Osteoblast (primary cell): ENCODE measurements at regions not wholly inside any gene's neighbourhood (a gene's known extent, or its start where the extent isn't known, plus 50 kb on each side); places are given as distances from the start of the nearest gene placed in this dataset.

Source experiments
- DNase-seq: peaks from one replicate; pipeline ENCODE4 v3.0.0; 2011; ENCODE audit warnings: low spot score, mixed read lengths; ENCODE audit not compliant: insufficient read length; ENCODE audit errors: missing footprints
- H2AFZ ChIP-seq: 2 replicates; pipeline ENCODE4 v1.6.0; 2011; ENCODE audit warnings: mild to moderate bottlenecking, low read length
- H3K27ac ChIP-seq: 2 replicates; pipeline ENCODE4 v1.5.1; 2011; ENCODE audit warnings: mild to moderate bottlenecking, low read depth, low read length, moderate library complexity
- H3K27me3 ChIP-seq: 2 replicates; pipeline ENCODE4 v1.6.0; 2012; ENCODE audit warnings: mild to moderate bottlenecking, control low read depth, inconsistent platforms, low read length, moderate library complexity; ENCODE audit not compliant: insufficient read depth
- H3K36me3 ChIP-seq: 2 replicates; pipeline ENCODE4 v1.5.1; 2011; ENCODE audit warnings: mild to moderate bottlenecking, low read length, control low read depth, moderate library complexity; ENCODE audit not compliant: insufficient read depth
- H3K4me1 ChIP-seq: 2 replicates; pipeline ENCODE4 v1.5.1; 2011; ENCODE audit warnings: mild to moderate bottlenecking, low read length, control low read depth, moderate library complexity; ENCODE audit not compliant: insufficient read depth
- H3K4me2 ChIP-seq: 2 replicates; pipeline ENCODE4 v1.6.0; 2011; ENCODE audit warnings: mild to moderate bottlenecking, low read length; ENCODE audit not compliant: insufficient read depth
- H3K4me3 ChIP-seq: fragments of 200-600 bp; sonication (generic); 3 replicates; pipeline ENCODE4 v1.5.1; 2012; ENCODE audit warnings: mild to moderate bottlenecking, low read length, inconsistent platforms; ENCODE audit not compliant: insufficient read depth
- H3K79me2 ChIP-seq: 2 replicates; pipeline ENCODE4 v1.6.0; 2012; ENCODE audit warnings: mild to moderate bottlenecking, low read length, control low read depth, inconsistent platforms; ENCODE audit not compliant: insufficient read depth
- H3K9me3 ChIP-seq: 2 replicates; pipeline ENCODE4 v1.5.1; 2011; ENCODE audit warnings: low read depth, low read length, control low read depth
- H4K20me1 ChIP-seq: 2 replicates; pipeline ENCODE4 v1.6.0; 2012; ENCODE audit warnings: mild to moderate bottlenecking, low read length, control low read depth; ENCODE audit not compliant: insufficient read depth
- TF ChIP-seq, protein P1 (sequence below): IDR thresholded peaks from 2 replicates; pipeline ENCODE4 v1.5.1; 2011; ENCODE audit warnings: mild to moderate bottlenecking, low read depth, low read length, moderate library complexity; ENCODE audit errors: extremely low read depth

DNA sequence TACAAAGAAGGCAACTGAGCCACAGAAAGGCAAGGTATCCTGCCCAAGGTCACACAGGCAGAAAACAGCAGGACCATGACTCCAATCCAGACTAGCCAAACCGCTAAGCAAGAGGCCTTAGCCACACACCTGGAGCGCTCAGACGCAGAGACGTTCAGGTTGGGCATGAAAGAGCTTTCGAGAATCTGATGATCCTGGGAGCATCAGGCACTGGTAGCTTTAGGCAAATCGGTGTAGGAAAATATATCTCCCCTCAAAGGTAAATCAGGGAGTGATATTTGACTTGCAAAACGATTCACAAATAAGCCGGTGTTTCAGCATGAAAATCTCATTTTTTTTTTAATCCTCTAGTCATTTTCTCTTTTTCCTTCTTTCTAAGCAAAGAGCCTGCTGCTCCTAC is 279.0 kb downstream of the MRTFB start:
- TF ChIP-seq, protein P1, sequence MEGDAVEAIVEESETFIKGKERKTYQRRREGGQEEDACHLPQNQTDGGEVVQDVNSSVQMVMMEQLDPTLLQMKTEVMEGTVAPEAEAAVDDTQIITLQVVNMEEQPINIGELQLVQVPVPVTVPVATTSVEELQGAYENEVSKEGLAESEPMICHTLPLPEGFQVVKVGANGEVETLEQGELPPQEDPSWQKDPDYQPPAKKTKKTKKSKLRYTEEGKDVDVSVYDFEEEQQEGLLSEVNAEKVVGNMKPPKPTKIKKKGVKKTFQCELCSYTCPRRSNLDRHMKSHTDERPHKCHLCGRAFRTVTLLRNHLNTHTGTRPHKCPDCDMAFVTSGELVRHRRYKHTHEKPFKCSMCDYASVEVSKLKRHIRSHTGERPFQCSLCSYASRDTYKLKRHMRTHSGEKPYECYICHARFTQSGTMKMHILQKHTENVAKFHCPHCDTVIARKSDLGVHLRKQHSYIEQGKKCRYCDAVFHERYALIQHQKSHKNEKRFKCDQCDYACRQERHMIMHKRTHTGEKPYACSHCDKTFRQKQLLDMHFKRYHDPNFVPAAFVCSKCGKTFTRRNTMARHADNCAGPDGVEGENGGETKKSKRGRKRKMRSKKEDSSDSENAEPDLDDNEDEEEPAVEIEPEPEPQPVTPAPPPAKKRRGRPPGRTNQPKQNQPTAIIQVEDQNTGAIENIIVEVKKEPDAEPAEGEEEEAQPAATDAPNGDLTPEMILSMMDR: no peak
- no peak overlapping the region for H3K4me2 ChIP-seq
- H2AFZ ChIP-seq: no peak overlapping the region
- no peaks in the 10 kb centered on the region for H3K9me3 ChIP-seq
- H3K27ac ChIP-seq: no peak overlapping the region
- no peak overlapping the region for H3K4me3 ChIP-seq
- H3K79me2 ChIP-seq: no peaks in the 10 kb centered on the region
- peaks cover 6% of the 10 kb centered on the region for H3K4me1 ChIP-seq
- DNase-seq: no peak
- H3K36me3 ChIP-seq: no peaks in the 10 kb centered on the region
- no peaks in the 10 kb centered on the region for H3K27me3 ChIP-seq
- no peaks in the 10 kb centered on the region for H4K20me1 ChIP-seq

DNA sequence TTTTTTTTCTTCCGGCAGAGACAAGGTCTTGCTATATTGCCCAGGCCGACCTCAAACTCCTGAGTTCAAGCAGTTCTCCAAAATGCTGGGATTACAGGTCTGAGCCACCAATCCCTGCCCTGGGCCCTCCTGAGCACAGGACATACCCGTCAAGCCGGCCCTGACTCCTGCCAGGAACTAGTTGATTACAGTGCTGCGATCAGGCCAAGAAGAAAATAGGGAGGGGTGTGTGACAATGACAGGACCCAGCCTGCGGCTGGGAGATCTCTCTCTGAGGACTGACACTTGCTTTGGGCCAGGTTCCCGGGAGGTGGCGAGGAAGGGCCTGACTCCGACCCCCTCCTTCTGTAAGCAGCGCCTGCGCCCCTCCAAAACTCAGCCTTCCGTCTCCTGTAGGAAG is 276.6 kb downstream of the MRTFB start:
- no peak overlapping the region for H2AFZ ChIP-seq
- no peaks in the 10 kb centered on the region for H4K20me1 ChIP-seq
- DNase-seq: no peak
- H3K9me3 ChIP-seq: no peaks in the 10 kb centered on the region
- H3K4me3 ChIP-seq: no peak overlapping the region
- no peaks in the 10 kb centered on the region for H3K79me2 ChIP-seq
- no peaks in the 10 kb centered on the region for H3K4me1 ChIP-seq
- H3K27me3 ChIP-seq: no peaks in the 10 kb centered on the region
- no peak overlapping the region for H3K27ac ChIP-seq
- TF ChIP-seq, protein P1: no peak
- no peaks in the 10 kb centered on the region for H3K36me3 ChIP-seq
- no peak overlapping the region for H3K4me2 ChIP-seq

DNA sequence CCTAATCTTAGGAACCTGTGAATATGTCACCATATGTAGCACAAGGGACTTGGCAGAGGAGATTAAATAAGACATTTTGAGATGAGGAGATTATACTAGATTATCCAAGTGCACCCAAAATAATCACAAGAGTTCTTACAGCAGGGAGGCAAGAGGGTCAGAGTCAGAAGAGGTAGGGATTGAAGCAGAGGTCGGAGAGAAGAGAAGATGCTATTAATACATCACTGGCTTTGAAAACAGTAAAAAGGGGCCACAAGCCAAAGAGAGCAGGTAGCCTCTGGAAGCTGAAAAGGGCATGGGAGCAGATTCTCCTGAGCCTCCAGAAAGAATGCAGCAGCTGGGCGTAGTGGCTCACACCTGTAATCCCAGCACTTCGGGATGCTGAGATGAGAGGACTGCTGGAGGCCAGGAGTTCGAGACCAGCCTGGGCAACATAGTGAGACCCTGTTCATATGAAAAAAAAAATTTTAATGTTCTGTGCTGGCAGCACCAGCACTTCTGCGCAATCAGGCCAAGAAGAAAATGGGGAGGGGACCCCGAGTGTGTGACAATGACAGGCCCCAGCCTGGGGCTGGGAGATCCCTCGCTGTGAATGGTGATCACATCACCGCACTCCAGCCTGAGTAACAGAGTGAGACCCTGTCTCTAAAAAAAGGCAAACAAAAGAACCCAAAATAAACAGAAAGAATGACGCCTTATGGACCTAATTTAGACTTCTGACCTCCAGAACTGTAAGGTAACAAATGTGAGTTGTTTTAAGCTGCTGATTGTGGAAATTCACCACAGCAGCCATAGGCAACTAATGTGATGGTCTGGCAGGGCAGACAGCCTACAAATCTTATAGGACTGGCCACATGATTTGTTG is 275.4 kb downstream of the MRTFB start:
- TF ChIP-seq, protein P1: no peak

DNA sequence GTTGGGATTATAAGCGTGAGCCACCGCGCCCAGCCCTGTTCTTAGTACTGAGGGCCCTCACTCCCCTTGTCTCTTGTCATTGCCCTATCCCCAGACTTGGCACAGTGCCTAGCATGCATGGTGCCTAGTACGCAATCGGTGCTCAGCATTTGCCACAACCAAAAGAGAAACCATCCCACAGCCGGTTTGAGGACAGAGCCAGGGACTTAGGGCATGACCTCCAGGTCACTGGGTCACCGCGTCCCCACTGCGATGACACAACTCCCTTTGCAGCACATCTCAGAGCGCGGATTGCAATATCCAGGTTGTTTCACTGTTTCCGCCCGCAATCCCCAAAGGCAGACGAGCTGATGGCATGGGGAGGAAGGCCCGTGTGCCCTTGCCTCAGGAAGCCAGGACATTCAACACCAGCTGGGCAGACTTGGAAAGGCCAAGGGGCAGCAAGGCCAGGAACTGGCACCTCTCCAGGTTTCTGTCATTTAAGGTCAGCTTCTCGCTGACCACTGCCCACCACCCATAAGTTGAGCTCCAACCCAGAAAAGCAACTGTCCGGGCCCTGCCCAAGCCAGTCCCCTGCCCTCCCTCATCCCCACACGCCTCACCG is 274.5 kb downstream of the MRTFB start:
- Histone ChIP-seq H3K79me2 (no peaks in the 10 kb centered on the region), H3K36me3 (no peaks in the 10 kb centered on the region), H3K4me1 (no peaks in the 10 kb centered on the region), H4K20me1 (no peaks in the 10 kb centered on the region), H3K27ac (no peak overlapping the region), H3K27me3 (no peaks in the 10 kb centered on the region), H3K4me3 (no peak overlapping the region), H3K9me3 (no peaks in the 10 kb centered on the region), H3K4me2 (no peak overlapping the region), H2AFZ (no peak overlapping the region)
- peak; percentile 41 for DNase-seq
- TF ChIP-seq, protein P1: no peak

More for the DNA sequence above, 275.4 kb downstream of the MRTFB start:
- no peak overlapping the region for H3K27ac ChIP-seq
- no peaks in the 10 kb centered on the region for H3K79me2 ChIP-seq
- no peak overlapping the region for H3K4me3 ChIP-seq
- no peak overlapping the region for H2AFZ ChIP-seq
- no peaks in the 10 kb centered on the region for H3K36me3 ChIP-seq
- no peaks in the 10 kb centered on the region for H3K27me3 ChIP-seq
- no peak for DNase-seq
- no peaks in the 10 kb centered on the region for H4K20me1 ChIP-seq
- no peak overlapping the region for H3K4me2 ChIP-seq
- no peaks in the 10 kb centered on the region for H3K4me1 ChIP-seq
- no peaks in the 10 kb centered on the region for H3K9me3 ChIP-seq
